ENCODE measurements at regions not wholly inside any gene's neighbourhood (a gene's known extent, or its start where the extent isn't known, plus 50 kb on each side); places are given as distances from the start of the nearest gene placed in this dataset.

- 60% methylated on average over 2 of the region's 2 CpGs for WGBS (ENCODE audit: insufficient coverage)
- no peak overlapping the region for H3K27ac Mint-ChIP-seq
- no peaks in the 10 kb centered on the region for H3K9me3 ChIP-seq
- H3K36me3 ChIP-seq (ENCODE audit: control insufficient read depth in 2 of 2, extremely low read depth in 1 of 2, insufficient read depth in 1 of 2, low read length in 1 of 2): no peaks in the 10 kb centered on the region
- H3K27me3 Mint-ChIP-seq: peaks cover 0 to 8% of the 10 kb centered on the region in 2 donors
- ATAC-seq (replicated peaks in 1 of 4): peak in 1 of 4 experiments; percentile 13
- ChIA-PET POLR2A (no interaction called here), CTCF (no interaction called here)
- no peaks in the 10 kb centered on the region for H3K36me3 Mint-ChIP-seq
- H3K9me3 Mint-ChIP-seq: no peaks in the 10 kb centered on the region
- no peak overlapping the region for H3K4me3 ChIP-seq (ENCODE audit: control insufficient read depth in 1 of 2, extremely low read depth in 1 of 2, low read length in 1 of 2)
- H3K4me3 Mint-ChIP-seq: no peak overlapping the region
- H3K27me3 ChIP-seq (replicated peaks in 1 of 2; ENCODE audit: control insufficient read depth in 2 of 2, extremely low read depth in 1 of 2, insufficient read depth in 2 of 2, low read length in 1 of 2): no peaks in the 10 kb centered on the region
- no peak for DNase-seq
- peaks cover 0 to 9% (median 3%) of the 10 kb centered on the region in 3 donors for H3K4me1 Mint-ChIP-seq
- peaks cover 0 to 6% of the 10 kb centered on the region in 2 experiments for H3K4me1 ChIP-seq (ENCODE audit: control insufficient read depth in 1 of 2, extremely low read depth in 1 of 2, insufficient read depth in 2 of 2, low read length in 2 of 2)
- H3K27ac ChIP-seq (ENCODE audit: low read length): no peak overlapping the region
Observed at GRCh38 chr1:88210103-88210787, 473.8 kb upstream of the PKN2 start.

- ChIA-PET CTCF (no interaction called here), POLR2A (no interaction called here)
- no peaks in the 10 kb centered on the region for H3K9me3 ChIP-seq
- Mint-ChIP-seq H3K36me3 (no peaks in the 10 kb centered on the region), H3K9me3 (peaks cover 0 to 4% (median 0%) of the 10 kb centered on the region in 3 donors), H3K27me3 (peaks cover 2 to 9% of the 10 kb centered on the region in 2 donors), H3K27ac (no peak overlapping the region), H3K4me3 (no peak overlapping the region), H3K4me1 (no peaks in the 10 kb centered on the region)
- H3K36me3 ChIP-seq (ENCODE audit: control insufficient read depth in 2 of 2, extremely low read depth in 1 of 2, insufficient read depth in 1 of 2, low read length in 1 of 2): no peaks in the 10 kb centered on the region
- no CpG with 5 or more reads among the region's 4 CpGs for WGBS (ENCODE audit: insufficient coverage)
- ATAC-seq (replicated peaks in 1 of 4) (no peak), DNase-seq (no peak)
- H3K27ac ChIP-seq (ENCODE audit: low read length): no peak overlapping the region
- H3K4me3 ChIP-seq (ENCODE audit: control insufficient read depth in 1 of 2, extremely low read depth in 1 of 2, low read length in 1 of 2): no peak overlapping the region
- H3K4me1 ChIP-seq (ENCODE audit: control insufficient read depth in 1 of 2, extremely low read depth in 1 of 2, insufficient read depth in 2 of 2, low read length in 2 of 2): no peaks in the 10 kb centered on the region
- no peaks in the 10 kb centered on the region for H3K27me3 ChIP-seq (replicated peaks in 1 of 2; ENCODE audit: control insufficient read depth in 2 of 2, extremely low read depth in 1 of 2, insufficient read depth in 2 of 2, low read length in 1 of 2)
Observed at GRCh38 chr1:88216441-88216840, 467.6 kb upstream of the PKN2 start.

GRCh38 chr1:88217386-88217785, 466.7 kb upstream of the PKN2 start:
- Histone ChIP-seq H3K27me3 (replicated peaks in 1 of 2; ENCODE audit: control insufficient read depth in 2 of 2, extremely low read depth in 1 of 2, insufficient read depth in 2 of 2, low read length in 1 of 2) (no peaks in the 10 kb centered on the region), H3K36me3 (ENCODE audit: control insufficient read depth in 2 of 2, extremely low read depth in 1 of 2, insufficient read depth in 1 of 2, low read length in 1 of 2) (no peaks in the 10 kb centered on the region), H3K4me3 (ENCODE audit: control insufficient read depth in 1 of 2, extremely low read depth in 1 of 2, low read length in 1 of 2) (no peak overlapping the region), H3K27ac (ENCODE audit: low read length) (no peak overlapping the region), H3K4me1 (ENCODE audit: control insufficient read depth in 1 of 2, extremely low read depth in 1 of 2, insufficient read depth in 2 of 2, low read length in 2 of 2) (no peaks in the 10 kb centered on the region), H3K9me3 (no peaks in the 10 kb centered on the region)
- POLR2A ChIA-PET: no interaction called here
- Mint-ChIP-seq H3K36me3 (no peaks in the 10 kb centered on the region), H3K9me3 (peaks cover 0 to 4% (median 0%) of the 10 kb centered on the region in 3 donors), H3K27me3 (peaks cover 2 to 9% of the 10 kb centered on the region in 2 donors), H3K4me3 (no peak overlapping the region), H3K27ac (no peak overlapping the region), H3K4me1 (no peaks in the 10 kb centered on the region)
- ATAC-seq (replicated peaks in 1 of 4) (no peak), DNase-seq (no peak)
- WGBS (ENCODE audit: insufficient coverage): 93% methylated on average over 2 of the region's 2 CpGs
- CTCF ChIA-PET: no interaction called here

- H3K4me1 ChIP-seq (ENCODE audit: control insufficient read depth in 1 of 2, extremely low read depth in 1 of 2, insufficient read depth in 2 of 2, low read length in 2 of 2): no peaks in the 10 kb centered on the region
- DNase-seq: no peak
- ATAC-seq (replicated peaks in 1 of 4): no peak
- H3K27ac Mint-ChIP-seq: no peak overlapping the region
- H3K27ac ChIP-seq (ENCODE audit: low read length): no peak overlapping the region
- H3K9me3 ChIP-seq: no peaks in the 10 kb centered on the region
- H3K36me3 Mint-ChIP-seq: no peaks in the 10 kb centered on the region
- no peak overlapping the region for H3K4me3 Mint-ChIP-seq
- 100% methylated on average over 1 of the region's 3 CpGs for WGBS (ENCODE audit: insufficient coverage)
- H3K27me3 ChIP-seq (replicated peaks in 1 of 2; ENCODE audit: control insufficient read depth in 2 of 2, extremely low read depth in 1 of 2, insufficient read depth in 2 of 2, low read length in 1 of 2): no peaks in the 10 kb centered on the region
- POLR2A ChIA-PET: no interaction called here
- no peaks in the 10 kb centered on the region for H3K36me3 ChIP-seq (ENCODE audit: control insufficient read depth in 2 of 2, extremely low read depth in 1 of 2, insufficient read depth in 1 of 2, low read length in 1 of 2)
- CTCF ChIA-PET: no interaction called here
- peaks cover 2 to 9% of the 10 kb centered on the region in 2 donors for H3K27me3 Mint-ChIP-seq
- H3K9me3 Mint-ChIP-seq: peaks cover 0 to 4% (median 0%) of the 10 kb centered on the region in 3 donors
- no peak overlapping the region for H3K4me3 ChIP-seq (ENCODE audit: control insufficient read depth in 1 of 2, extremely low read depth in 1 of 2, low read length in 1 of 2)
- H3K4me1 Mint-ChIP-seq: no peaks in the 10 kb centered on the region
Observed at GRCh38 chr1:88219521-88219920, 464.6 kb upstream of the PKN2 start.

- CTCF ChIA-PET: no interaction called here
- no peaks in the 10 kb centered on the region for H3K4me1 Mint-ChIP-seq
- WGBS (ENCODE audit: insufficient coverage): no CpG with 5 or more reads among the region's 2 CpGs
- Histone ChIP-seq H3K9me3 (no peaks in the 10 kb centered on the region), H3K27ac (ENCODE audit: low read length) (no peak overlapping the region), H3K27me3 (replicated peaks in 1 of 2; ENCODE audit: control insufficient read depth in 2 of 2, extremely low read depth in 1 of 2, insufficient read depth in 2 of 2, low read length in 1 of 2) (no peaks in the 10 kb centered on the region), H3K4me1 (ENCODE audit: control insufficient read depth in 1 of 2, extremely low read depth in 1 of 2, insufficient read depth in 2 of 2, low read length in 2 of 2) (no peaks in the 10 kb centered on the region), H3K36me3 (ENCODE audit: control insufficient read depth in 2 of 2, extremely low read depth in 1 of 2, insufficient read depth in 1 of 2, low read length in 1 of 2) (no peaks in the 10 kb centered on the region), H3K4me3 (ENCODE audit: control insufficient read depth in 1 of 2, extremely low read depth in 1 of 2, low read length in 1 of 2) (no peak overlapping the region)
- H3K27ac Mint-ChIP-seq: no peak overlapping the region
- no peak for ATAC-seq (replicated peaks in 1 of 4)
- no peaks in the 10 kb centered on the region for H3K9me3 Mint-ChIP-seq
- DNase-seq: no peak
- H3K4me3 Mint-ChIP-seq: no peak overlapping the region
- peaks cover 2 to 9% of the 10 kb centered on the region in 2 donors for H3K27me3 Mint-ChIP-seq
- no peaks in the 10 kb centered on the region for H3K36me3 Mint-ChIP-seq
- POLR2A ChIA-PET: no interaction called here
Observed at GRCh38 chr1:88221411-88221810, 462.7 kb upstream of the PKN2 start.

GRCh38 chr1:88224906-88225305, 459.2 kb upstream of the PKN2 start:
- ChIA-PET POLR2A (interaction anchor here in 1 of 2 donors (0.6 kb wide), 1 partner anchor 1695 kb away, joined by 3 read pairs; no protein-coding TSS in a partner anchor), CTCF (interaction anchor here in 1 of 2 donors (0.6 kb wide), 1 partner anchor 87 kb away, joined by 3 read pairs; no protein-coding TSS in a partner anchor)
- Mint-ChIP-seq H3K4me1 (no peaks in the 10 kb centered on the region), H3K36me3 (no peaks in the 10 kb centered on the region), H3K9me3 (no peaks in the 10 kb centered on the region), H3K27me3 (no peaks in the 10 kb centered on the region), H3K4me3 (no peak overlapping the region), H3K27ac (no peak overlapping the region)
- DNase-seq (no peak), ATAC-seq (replicated peaks in 1 of 4) (no peak)
- H3K9me3 ChIP-seq: no peaks in the 10 kb centered on the region
- 92% methylated on average over 3 of the region's 3 CpGs for WGBS (ENCODE audit: insufficient coverage)
- no peaks in the 10 kb centered on the region for H3K27me3 ChIP-seq (replicated peaks in 1 of 2; ENCODE audit: control insufficient read depth in 2 of 2, extremely low read depth in 1 of 2, insufficient read depth in 2 of 2, low read length in 1 of 2)
- no peaks in the 10 kb centered on the region for H3K36me3 ChIP-seq (ENCODE audit: control insufficient read depth in 2 of 2, extremely low read depth in 1 of 2, insufficient read depth in 1 of 2, low read length in 1 of 2)
- no peak overlapping the region for H3K27ac ChIP-seq (ENCODE audit: low read length)
- no peaks in the 10 kb centered on the region for H3K4me1 ChIP-seq (ENCODE audit: control insufficient read depth in 1 of 2, extremely low read depth in 1 of 2, insufficient read depth in 2 of 2, low read length in 2 of 2)
- H3K4me3 ChIP-seq (ENCODE audit: control insufficient read depth in 1 of 2, extremely low read depth in 1 of 2, low read length in 1 of 2): no peak overlapping the region

- no peaks in the 10 kb centered on the region for H3K4me1 Mint-ChIP-seq
- CTCF ChIA-PET: no interaction called here
- no peaks in the 10 kb centered on the region for H3K9me3 Mint-ChIP-seq
- POLR2A ChIA-PET: no interaction called here
- H3K9me3 ChIP-seq: no peaks in the 10 kb centered on the region
- H3K27ac ChIP-seq (ENCODE audit: low read length): no peak overlapping the region
- H3K4me3 ChIP-seq (ENCODE audit: control insufficient read depth in 1 of 2, extremely low read depth in 1 of 2, low read length in 1 of 2): no peak overlapping the region
- WGBS (ENCODE audit: insufficient coverage): no CpG with 5 or more reads among the region's 3 CpGs
- H3K27ac Mint-ChIP-seq: no peak overlapping the region
- DNase-seq: no peak
- no peaks in the 10 kb centered on the region for H3K27me3 Mint-ChIP-seq
- H3K4me1 ChIP-seq (ENCODE audit: control insufficient read depth in 1 of 2, extremely low read depth in 1 of 2, insufficient read depth in 2 of 2, low read length in 2 of 2): no peaks in the 10 kb centered on the region
- no peak for ATAC-seq (replicated peaks in 1 of 4)
- H3K27me3 ChIP-seq (replicated peaks in 1 of 2; ENCODE audit: control insufficient read depth in 2 of 2, extremely low read depth in 1 of 2, insufficient read depth in 2 of 2, low read length in 1 of 2): no peaks in the 10 kb centered on the region
- no peaks in the 10 kb centered on the region for H3K36me3 ChIP-seq (ENCODE audit: control insufficient read depth in 2 of 2, extremely low read depth in 1 of 2, insufficient read depth in 1 of 2, low read length in 1 of 2)
- H3K4me3 Mint-ChIP-seq: no peak overlapping the region
- no peaks in the 10 kb centered on the region for H3K36me3 Mint-ChIP-seq
Observed at GRCh38 chr1:88228114-88228513, 456.0 kb upstream of the PKN2 start.
